Cardiac fibroblast (primary cell): ENCODE measurements at regions not wholly inside any gene's neighbourhood (a gene's known extent, or its start where the extent isn't known, plus 50 kb on each side); places are given as distances from the start of the nearest gene placed in this dataset.

Source experiments
- DNase-seq, 2 donors: peaks; one replicate each; pipeline versions ENCODE4 v3.0.0 to v3.0.0-alpha.2; 2010; ENCODE audit warnings: low read depth in 2 of 2
- H3K4me3 ChIP-seq, 2 donors: replicated peaks in 1 of 2; 1 replicate in 1 of 2; 2 replicates in 1 of 2; pipeline ENCODE4 v1.5.1; 2011; ENCODE audit warnings: low read depth in 2 of 2, low read length in 2 of 2, mild to moderate bottlenecking in 2 of 2, moderate library complexity in 1 of 2
- CTCF ChIP-seq: IDR thresholded peaks from one replicate; pipeline ENCODE4 v1.5.1; 2011; ENCODE audit warnings: low read depth, mild to moderate bottlenecking, low read length, inconsistent platforms

- TF ChIP-seq CTCF: no peak
- no peak overlapping the region for H3K4me3 ChIP-seq
- no peak for DNase-seq
These were observed 72.5 kb upstream of the SRRM4 start for GRCh38 chr12:118908811-118909210.

GRCh38 chr12:118912697-118913270, 68.6 kb upstream of the SRRM4 start:
- DNase-seq: no peak
- no peak overlapping the region for H3K4me3 ChIP-seq
- no peak for TF ChIP-seq CTCF

GRCh38 chr12:118921761-118922160, 59.6 kb upstream of the SRRM4 start:
- no peak for TF ChIP-seq CTCF
- DNase-seq: no peak

GRCh38 chr12:118922405-118922804, 58.9 kb upstream of the SRRM4 start:
- DNase-seq: no peak
- TF ChIP-seq CTCF: no peak
- H3K4me3 ChIP-seq: no peak overlapping the region

More at GRCh38 chr12:118921761-118922160, 59.6 kb upstream of the SRRM4 start:
- H3K4me3 ChIP-seq: no peak overlapping the region

- no peak overlapping the region for H3K4me3 ChIP-seq
- DNase-seq: no peak
- TF ChIP-seq CTCF: no peak
These were observed 55.9 kb upstream of the SRRM4 start for GRCh38 chr12:118925407-118925806.

GRCh38 chr12:118925826-118926225, 55.5 kb upstream of the SRRM4 start:
- no peak for TF ChIP-seq CTCF
- no peak for DNase-seq
- H3K4me3 ChIP-seq: no peak overlapping the region
